Left hindlimb (tissue), 1 donor: ENCODE measurements at regions not wholly inside any gene's neighbourhood (a gene's known extent, or its start where the extent isn't known, plus 50 kb on each side); places are given as distances from the start of the nearest gene placed in this dataset.
A peak's percentile ranks its signal among the peaks of the same experiment; 100 is the strongest.

Source experiments
- DNase-seq: peaks from one replicate; pipeline ENCODE4 v3.0.0-alpha.2; 2018

DNA sequence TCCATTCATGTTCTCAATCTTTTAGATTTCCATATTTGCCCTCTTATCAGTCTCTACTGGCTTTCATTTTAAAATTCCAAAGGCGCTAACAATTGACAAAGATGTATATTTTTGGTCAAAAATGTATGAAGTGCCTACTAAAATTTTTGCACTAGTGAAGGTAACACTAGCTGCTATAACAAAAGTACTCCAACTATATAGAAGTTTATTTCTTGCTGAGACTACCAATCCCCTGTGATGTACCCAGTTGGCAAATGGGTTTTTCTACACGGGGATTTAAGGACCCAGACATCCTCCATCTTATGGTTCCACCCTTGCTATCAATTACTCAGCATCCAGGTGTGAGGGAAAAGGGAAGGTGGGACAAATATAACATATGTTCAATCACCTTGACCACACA lies 75.3 kb upstream of the TSPAN8 start:
- DNase-seq: no peak

DNA sequence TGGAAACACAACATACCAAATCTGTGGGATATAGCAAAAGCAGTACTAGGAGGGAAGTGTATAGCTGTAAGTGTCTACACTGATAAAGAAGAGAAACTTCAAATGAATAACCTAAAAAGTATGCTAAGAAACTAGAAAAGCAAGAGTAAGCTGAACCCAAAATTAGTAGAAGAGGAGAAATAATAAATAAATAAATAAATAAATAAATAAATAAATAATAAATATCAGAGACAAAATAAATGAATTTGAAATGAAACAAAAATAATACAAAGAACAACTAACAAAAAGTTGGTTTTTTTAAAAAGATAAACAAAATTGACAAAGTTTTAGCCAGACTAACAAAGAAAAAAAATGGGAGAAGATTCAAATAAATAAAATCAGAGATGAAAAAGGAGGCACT lies 72.7 kb upstream of the TSPAN8 start:
- no peak for DNase-seq

DNA sequence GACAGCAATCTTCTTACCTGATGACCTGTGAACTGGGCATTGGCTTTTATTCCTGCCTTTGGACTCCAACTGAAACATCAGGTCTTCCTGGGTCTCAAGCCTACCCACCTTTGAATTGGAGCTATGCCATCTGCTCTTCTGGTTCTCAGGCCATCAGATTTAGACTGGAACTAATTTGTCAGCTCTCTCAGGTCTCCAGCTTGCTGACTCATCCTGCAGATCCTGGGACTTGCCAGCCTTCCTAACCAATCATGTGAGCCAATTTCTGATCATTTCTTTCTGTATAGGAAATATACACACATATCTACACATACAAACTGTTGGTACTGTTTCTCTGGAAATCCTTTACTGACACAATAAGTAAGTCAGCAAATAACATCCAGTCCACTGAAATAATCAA lies 65.3 kb upstream of the TSPAN8 start:
- no peak for DNase-seq

DNA sequence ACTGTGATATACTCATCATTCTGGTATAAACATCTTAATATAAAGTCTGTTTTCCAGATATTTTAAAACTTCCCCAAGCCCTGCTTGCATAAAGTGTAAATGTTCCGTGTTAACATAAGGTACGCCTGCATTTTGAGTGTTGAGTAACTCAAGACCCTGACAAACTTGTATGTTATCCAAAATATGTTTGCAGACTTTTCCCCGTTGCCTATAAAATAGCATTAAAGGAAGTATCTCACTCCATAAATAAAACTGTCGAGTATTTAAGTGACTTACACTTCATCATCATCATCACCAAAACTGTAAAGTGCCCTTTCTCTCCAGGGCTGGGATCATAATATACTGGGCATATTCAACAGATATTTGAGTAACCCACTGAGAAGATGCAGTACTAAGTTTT lies 64.6 kb upstream of the TSPAN8 start:
- DNase-seq: no peak

DNA sequence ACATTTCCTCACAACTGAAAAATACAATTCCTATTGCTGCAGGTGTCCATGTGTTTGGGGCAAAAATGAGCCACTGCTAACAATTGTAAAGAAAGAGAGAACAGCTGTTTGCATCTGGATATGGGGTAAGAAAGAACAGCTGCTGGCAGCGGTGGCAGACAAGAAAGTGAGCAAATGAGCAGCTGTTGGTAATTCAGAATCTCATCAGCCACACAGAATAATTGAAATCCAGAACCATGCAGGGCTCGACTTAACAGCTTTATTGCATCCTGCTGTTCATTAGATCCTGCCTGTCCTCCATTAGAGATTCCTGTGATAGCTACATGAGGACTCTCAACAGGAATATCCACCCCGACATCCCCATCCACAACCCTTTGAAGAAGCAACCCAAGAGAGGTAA lies 62.5 kb upstream of the TSPAN8 start:
- no peak for DNase-seq

DNA sequence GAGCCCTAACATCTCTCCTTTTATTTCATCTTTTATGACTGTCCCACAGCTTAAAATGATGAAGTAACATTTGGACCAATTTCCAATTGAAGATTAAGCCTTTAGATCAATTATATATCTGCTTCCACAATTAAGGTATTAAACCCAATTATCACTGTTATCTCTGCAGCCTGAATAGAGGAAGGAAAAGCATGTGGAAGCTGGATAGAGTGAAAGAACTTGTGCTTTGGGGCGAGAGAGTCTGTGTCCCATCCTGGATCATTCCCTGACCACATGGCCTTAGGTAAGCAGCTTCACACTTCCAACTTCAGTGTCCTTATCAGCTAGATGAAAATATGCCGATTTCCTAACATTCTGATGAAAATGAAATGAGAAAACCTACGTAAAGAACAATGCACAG lies 61.4 kb upstream of the TSPAN8 start:
- no peak for DNase-seq

DNA sequence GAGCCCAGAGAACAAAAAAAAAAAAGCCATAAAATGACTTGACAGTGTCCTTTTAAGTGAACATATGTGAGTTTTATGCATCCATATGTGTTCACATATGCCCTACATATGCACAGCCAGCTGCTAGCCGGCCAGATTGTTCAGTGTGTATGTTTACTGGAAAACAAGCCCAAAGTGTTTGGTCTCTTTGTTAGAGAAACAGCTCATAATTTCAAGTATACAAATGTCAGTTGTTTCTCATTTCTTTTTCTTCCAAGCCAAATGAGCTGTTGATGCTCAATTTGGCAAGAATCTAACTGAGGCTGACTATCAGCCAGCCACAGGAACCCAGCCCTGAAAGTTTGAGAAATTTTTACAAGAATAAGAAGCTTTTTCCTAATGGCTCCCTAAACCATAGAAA lies 60.8 kb upstream of the TSPAN8 start:
- DNase-seq: peak; percentile 55

DNA sequence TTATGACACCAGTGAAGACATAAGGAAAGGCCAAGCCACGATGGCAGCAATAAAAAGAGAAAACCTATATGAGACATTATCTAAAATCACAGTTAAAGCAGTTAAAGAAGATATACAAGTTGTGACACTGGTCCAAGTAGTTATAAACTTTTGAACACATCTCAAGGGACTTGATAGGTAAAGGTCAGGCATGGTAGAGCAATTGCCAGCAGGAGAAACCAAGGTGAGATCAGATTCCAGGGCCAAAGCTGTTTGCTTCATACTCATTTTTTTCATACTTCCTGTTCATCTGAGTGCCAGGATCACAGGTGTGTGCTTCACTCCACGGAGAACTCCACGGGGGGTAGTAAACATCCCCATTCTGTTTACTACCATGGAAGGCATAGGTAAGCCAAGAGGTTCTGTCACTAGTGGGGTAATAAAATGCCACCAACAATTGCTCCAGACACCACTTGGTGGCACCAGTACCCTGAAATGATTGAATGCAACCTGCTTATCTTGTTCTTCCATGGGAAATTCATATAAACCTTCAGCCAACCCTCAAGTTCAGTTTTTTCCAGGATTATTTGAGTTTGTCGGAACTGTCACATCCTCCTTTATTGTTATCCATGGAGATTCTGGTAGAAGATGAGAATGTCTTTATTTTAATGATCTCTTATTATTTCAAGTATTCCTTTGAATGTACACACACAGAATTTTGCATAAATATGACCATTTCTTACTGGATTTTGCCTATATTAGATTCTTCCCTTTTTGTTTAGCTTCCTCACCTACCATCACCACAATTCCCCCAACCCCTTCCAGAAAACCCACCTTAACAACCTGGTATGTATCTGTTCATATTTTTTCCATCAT lies 59.2 kb upstream of the TSPAN8 start:
- DNase-seq: no peak

DNA sequence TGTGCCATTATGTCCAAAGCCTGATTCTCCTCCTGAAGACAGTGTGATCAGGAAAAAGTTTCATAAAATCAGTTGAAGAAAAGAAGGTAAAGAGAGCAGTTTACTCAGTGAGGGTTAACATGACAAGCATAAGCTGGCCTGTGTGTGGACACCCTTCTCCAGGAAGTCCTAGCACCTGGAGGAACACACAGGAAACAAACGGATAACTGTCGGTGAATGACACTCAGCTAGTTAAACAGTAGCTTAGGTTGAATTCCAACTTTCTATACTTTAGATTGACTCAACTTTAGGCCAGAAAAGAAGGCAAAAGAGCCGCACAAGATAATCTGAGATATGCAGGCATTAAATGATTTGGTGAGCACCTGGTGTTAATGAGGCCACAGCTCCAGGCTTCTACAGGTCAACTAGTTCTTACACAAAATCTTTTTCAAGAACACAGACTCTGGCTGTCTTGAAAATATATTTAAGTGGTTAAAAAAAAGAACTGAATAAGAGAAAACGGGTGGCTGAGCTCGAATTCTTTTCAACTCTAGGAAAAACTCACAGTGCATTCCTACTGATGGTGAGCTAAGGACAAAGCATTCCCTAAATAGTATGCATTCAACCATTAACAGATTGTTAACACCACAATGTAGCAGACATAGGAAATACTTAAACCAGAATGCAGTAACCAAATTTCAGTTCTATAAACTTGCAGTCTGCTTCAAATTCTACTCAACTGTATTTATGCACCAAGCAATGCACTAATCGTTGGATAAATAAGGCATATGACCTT lies 56.9 kb upstream of the TSPAN8 start:
- no peak for DNase-seq

DNA sequence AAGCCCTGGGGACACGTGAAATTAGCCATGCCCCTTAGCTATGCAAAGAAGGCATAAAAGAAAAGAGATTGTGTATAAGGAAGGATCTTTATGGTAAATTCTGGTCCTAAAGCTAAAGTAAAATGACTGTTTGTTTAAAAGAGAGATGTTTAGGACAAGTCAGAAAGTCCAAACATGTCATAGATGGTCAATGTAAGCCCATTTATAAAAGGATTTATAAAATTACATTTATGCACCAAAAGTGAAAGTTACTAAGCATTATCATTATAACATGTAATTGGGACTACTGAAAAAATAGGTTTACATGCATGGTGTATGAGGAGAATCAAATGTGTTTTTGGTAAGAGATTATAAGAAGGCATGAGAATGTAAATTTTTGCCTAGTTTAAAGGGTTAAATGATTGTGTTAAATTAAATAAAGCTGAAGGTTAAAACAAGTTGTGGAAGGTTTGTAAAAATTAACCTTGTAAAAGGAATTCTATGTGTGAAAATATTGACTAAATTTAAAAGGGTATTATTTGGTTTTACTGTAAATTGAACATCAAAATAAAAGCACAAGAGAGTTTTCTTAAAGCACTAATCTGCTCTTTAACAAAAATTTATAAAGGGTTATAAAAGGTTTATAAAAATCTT lies 50.4 kb upstream of the TSPAN8 start:
- no peak for DNase-seq
